HG03469 (cell line): ENCODE measurements at regions not wholly inside any gene's neighbourhood (a gene's known extent, or its start where the extent isn't known, plus 50 kb on each side); places are given as distances from the start of the nearest gene placed in this dataset.
"Not testable (repeated sequence)": the region's sequence is repeated elsewhere in the genome, so short reads cannot be mapped to it uniquely, and the experiment has no call there.

ENCODE experiments used
- ATAC-seq: cut with Tn5 transposase; IDR thresholded peaks from one replicate; pipeline ENCODE4 v1.9.1; 2021; ENCODE audit warnings: mild to moderate bottlenecking, moderate library complexity, moderate number of reproducible peaks; ENCODE audit not compliant: unreplicated experiment

GRCh38 chr7:93048136-93048930, 69.4 kb downstream of the SAMD9 start:
- ATAC-seq, result no peak

GRCh38 chr7:93047514-93048099, 70.2 kb downstream of the SAMD9 start:
- ATAC-seq, result no peak

- ATAC-seq, result no peak
Observed at GRCh38 chr7:93046641-93047040, 71.1 kb downstream of the SAMD9 start.

- ATAC-seq, result no peak
Observed at GRCh38 chr7:93044147-93044810, 73.5 kb downstream of the SAMD9 start.

- no peak for ATAC-seq
Observed at GRCh38 chr7:93043385-93043985, 74.3 kb downstream of the SAMD9 start.

- ATAC-seq, result no peak
Observed at GRCh38 chr7:93040355-93040754, 77.4 kb downstream of the SAMD9 start.

- ATAC-seq, result no peak
Observed at GRCh38 chr7:93039786-93040185, 78.0 kb downstream of the SAMD9 start.

GRCh38 chr7:93039282-93039681, 78.5 kb downstream of the SAMD9 start:
- no peak for ATAC-seq

GRCh38 chr7:93036807-93037206, 81.0 kb downstream of the SAMD9 start:
- ATAC-seq, result peak; percentile 80

- no peak for ATAC-seq
Observed at GRCh38 chr7:93036149-93036640, 81.6 kb downstream of the SAMD9 start.

- ATAC-seq, result no peak
Observed at GRCh38 chr7:93031795-93032194, 86.0 kb downstream of the SAMD9 start.

GRCh38 chr7:93030605-93031225, 87.1 kb downstream of the SAMD9 start:
- ATAC-seq, result no peak

GRCh38 chr7:93029056-93029455, 88.7 kb downstream of the SAMD9 start:
- ATAC-seq, result no peak

- ATAC-seq, result no peak
Observed at GRCh38 chr7:93028610-93029009, 89.2 kb downstream of the SAMD9 start.

- no peak for ATAC-seq
Observed at GRCh38 chr7:93027044-93027443, 90.7 kb downstream of the SAMD9 start.

GRCh38 chr7:93026425-93026824, 91.4 kb downstream of the SAMD9 start:
- ATAC-seq, result no peak

GRCh38 chr7:93025389-93025788, 92.4 kb downstream of the SAMD9 start:
- no peak for ATAC-seq

- not testable (repeated sequence) for ATAC-seq
Observed at GRCh38 chr7:93022931-93023478, 94.8 kb downstream of the SAMD9 start.

GRCh38 chr7:93021748-93022147, 96.0 kb downstream of the SAMD9 start:
- ATAC-seq, result no peak

- ATAC-seq, result no peak
Observed at GRCh38 chr7:93018716-93019115, 99.1 kb downstream of the SAMD9 start.
